GM19463 (cell line): ENCODE measurements at regions not wholly inside any gene's neighbourhood (a gene's known extent, or its start where the extent isn't known, plus 50 kb on each side); places are given as distances from the start of the nearest gene placed in this dataset.

ENCODE experiments used
- ATAC-seq: cut with Tn5 transposase; IDR thresholded peaks from one replicate; pipeline ENCODE4 v1.9.1; 2021; ENCODE audit warnings: mild to moderate bottlenecking, moderate library complexity; ENCODE audit not compliant: unreplicated experiment

DNA sequence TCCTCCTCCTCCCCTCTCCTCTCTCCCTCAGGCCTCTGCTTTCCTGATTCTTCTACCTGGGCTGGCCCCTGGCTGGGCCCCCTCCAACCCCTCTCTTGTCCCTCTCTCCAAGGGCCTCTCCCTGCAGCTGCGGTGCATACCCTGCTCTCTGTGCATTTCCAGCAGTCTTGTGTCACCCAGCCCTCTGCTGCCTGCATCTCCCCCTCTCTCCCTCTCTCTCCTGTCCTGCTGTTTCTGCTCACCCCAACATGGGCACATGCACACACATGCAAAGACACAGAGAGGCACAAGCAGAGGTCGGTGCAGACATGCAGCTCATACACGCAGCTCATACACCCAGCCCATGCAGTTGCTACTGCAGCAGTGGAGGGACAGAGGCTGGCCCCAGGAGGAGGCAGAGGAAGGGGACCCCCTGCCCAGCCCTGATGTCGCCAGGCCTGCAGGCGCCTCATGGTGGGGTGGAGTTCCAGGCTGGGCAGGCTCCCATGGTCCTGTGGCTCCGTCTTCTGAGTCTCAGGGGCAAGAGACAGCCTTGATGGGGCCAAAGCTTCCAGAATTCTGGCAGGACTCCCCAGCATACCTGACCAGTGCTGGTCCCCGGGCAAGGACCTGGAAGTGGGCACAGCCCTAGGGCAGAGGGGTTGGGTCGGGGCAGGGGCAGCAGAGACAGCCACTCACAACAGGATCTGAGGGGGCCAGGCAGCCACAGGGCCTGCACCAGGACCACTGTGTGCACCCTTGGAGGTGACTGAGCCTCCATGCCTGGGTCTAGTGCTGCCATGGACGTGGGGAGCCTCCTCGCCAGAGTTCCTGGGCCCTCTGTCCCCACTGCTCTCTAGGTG, 216.9 kb downstream of the C9orf50 start:
- ATAC-seq: no peak

DNA sequence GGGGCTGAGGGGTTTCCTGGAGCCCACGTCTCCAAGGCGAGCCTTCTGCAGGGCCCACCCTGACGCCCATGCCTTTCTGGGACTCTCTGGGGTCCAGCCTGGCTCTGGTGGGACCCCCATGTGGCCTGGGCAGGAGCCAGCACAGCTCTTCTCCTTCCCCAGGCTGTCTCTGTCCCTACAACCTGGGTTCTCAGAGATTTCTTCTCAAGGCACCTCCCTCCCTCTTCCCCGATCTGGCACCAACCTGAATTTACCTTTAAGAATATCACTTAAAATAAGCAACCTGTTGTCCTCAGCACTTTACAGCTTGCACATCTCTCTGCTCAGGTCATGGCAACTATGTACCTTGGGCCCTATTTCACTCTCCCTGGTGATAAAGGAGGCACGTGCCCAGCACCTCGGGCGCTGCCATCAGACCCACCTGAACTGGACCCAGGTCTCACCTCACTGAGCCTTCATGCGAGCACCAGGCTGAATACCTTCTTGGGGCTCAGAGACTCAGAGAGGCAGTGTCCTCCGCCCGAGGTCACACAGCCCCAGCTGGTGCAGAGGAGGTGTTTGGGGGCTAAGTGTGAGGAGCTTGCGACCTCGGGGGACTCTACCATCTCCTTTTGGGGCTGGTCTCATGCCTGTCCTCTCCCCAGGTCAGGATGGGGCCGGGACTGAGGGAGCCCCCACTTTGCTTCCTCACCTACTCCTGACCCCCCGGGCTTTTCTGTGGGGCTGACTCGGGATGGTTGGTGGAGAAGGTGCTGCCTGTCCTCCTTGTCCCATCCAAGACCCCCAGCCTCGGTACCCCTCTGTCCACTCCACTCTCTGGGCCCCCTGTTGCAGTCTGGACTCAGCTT, 217.7 kb downstream of the C9orf50 start:
- no peak for ATAC-seq

DNA sequence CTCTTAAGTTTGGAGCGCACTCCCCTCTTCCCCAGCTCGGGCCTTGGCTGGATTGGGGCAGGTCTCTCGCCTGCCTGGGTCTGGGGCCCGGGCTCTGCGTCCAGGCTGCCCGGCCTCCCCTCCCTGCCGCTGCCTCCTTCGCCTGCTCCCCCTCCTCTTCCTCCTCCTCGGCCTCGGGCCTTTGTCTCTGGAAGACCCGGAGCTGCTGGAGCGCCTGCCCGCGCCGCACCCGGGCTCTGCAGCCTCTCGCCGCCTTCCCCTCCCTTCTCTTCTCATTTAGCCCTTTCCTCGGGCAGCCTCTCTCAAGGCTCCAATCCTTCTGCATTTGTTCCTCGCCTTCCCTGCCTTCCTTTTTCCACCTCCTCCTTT, 218.5 kb downstream of the C9orf50 start:
- ATAC-seq: no peak

DNA sequence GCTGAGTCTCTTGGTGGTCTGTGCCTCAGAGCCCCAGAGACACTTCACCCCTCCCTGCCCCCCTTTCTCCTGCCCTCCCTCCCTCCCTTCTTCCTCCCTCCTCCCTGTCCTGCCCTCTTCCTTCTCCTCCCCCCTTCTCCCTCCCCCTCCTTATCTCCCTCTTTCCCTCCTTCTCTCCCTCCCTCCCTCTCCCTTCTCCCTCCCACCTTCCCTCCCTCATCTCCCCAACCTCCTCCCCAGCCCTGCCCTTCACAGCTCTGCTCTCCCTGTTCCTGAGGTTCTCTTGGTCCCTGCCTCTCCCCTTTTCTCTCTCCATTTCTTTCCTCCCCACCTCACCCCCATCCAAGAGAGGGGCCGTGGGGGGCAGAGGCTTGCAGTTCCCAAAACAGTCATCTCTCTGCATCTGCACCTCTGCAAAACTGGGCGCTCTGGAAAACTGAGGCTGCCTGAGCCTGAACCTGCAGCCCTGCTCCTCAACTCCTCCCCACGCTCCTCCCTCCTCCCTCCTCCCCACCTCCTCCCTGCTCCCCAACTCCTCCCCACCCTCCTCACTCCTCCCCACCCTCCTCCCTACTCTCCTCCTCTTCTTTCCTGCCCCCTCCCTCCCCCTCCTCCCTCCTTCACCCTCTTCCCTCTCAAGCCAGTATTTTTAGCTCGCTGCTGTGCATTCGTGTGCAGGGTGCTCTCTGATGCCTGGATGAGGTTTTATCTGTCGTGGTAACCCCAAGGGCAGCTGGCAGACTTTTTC, 219.1 kb downstream of the C9orf50 start:
- no peak for ATAC-seq

DNA sequence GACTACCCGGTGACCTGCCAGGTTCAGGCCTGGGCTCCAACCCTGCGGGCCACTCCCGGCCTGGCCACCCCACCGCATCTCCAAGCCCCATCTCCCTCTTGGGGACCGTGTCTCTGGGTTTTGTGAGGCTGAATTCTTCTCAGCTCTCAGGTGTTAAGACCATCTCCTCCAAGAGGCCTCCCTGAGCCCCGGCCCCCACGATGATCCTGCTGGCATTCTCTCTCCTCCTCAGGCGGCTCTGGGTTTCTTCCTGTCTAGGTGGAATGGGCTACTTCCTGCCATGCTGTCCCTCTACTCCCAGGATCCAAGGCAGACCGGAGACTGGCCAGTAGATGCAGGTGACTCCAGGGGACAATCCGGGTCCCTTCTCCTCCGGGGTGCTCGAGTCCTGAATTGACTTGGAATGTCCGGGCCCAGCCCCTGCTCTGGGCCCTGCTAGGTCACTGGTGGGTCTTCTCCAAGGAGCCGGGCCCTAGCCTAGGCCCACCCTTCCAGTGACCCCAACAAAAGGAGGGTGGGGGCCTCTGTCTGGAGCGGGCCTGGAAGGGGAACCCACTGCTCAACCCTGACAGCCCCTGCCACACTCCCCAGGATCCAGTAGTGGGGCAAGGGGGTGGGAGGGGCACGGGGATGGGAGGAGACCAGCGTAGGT, 219.8 kb downstream of the C9orf50 start:
- no peak for ATAC-seq

DNA sequence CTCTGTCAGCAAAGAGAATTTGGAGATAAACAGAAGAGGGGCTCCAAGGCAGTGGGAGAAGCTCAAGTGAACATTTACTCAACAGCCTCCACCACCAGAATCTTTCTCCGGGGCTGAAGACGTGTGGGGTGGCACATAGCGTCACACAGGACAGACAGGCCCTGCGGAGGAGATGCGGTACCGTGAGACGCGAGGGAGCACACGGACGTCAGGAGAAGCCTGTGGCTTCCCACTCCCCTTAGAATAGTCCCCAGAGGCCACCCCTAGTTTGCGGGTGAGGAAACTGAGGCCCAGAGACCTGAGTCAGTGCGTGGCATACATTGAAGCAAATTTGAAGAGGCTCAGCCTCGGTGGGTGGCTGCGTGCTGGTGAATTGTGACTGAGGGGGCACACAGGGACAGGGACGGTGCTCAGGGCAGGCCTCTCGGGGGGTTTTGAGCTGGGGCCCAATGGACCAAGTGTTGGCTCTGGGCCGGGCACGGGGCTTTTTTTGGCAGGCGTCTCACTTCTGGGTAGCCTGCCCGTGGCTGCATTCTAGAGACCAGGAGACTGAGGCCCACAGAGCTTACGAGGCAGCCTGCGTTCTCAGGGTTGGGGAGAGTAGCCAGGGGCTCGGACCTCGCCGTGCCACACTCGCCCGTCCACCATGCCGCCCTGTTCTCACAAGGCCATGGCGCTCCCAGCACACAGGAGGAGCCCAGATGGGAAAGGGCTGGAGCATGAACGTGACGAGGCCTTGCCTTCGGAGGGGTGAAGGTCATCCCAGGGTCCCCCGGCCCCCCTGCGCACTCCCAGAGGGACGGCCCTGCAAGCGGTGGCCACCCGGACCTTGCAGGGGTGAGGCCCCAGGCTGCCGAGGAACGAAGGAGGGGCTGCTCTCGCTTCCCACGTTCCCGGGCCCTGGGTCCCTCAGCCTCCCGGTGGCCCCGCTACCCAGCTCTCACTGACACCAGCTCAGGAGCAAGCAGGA, 220.6 kb downstream of the C9orf50 start:
- no peak for ATAC-seq

DNA sequence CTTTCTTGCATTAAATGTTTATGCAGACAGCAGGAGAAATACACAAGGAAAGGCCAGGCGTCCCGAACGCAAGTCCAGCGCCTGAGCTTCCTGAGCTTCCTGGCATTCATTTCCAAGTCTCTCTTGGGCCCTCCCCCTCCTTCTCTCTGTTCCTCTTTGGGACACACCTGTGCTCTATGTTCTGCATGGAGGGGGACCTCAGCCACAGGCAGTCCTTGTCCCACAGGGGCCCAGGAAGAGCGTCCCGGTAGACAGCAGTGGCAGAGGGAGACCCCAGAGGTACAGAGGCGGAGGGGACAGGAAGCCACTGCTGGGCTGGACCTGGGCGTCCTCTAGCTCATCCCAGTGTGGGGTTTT, 221.3 kb downstream of the C9orf50 start:
- no peak for ATAC-seq

DNA sequence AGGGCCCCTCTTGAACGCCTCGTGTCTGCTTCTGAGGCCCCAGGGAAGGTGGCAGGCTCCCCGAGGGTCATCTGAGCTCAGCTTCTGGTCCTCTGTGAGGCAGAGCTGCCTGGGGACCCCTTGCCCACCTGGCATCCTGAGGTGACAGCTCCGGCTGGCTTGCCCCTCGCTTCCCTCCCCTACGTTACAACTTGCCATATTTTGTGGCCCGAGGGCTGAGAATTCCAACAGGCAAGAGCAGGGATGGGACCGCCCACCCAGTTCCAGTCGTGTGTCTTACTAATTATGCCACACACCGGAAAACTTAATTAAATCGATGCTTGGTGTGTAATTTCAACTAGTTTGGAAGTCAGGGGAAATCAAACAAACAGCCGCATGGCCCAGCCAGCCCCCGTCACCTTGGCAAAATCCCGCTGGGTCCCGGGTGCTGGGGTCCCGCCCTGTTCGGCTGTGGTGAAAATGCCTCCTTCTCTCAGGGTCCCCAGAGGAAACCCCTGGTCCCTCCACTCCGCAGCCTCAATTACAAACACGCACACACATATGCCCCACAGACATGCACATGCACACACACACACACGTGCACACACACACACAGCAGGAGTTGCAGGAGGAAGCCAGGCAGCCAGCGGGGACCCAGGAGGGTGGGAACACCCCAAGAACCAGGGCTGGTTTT, 221.0 kb upstream of the IER5L start:
- no peak for ATAC-seq

DNA sequence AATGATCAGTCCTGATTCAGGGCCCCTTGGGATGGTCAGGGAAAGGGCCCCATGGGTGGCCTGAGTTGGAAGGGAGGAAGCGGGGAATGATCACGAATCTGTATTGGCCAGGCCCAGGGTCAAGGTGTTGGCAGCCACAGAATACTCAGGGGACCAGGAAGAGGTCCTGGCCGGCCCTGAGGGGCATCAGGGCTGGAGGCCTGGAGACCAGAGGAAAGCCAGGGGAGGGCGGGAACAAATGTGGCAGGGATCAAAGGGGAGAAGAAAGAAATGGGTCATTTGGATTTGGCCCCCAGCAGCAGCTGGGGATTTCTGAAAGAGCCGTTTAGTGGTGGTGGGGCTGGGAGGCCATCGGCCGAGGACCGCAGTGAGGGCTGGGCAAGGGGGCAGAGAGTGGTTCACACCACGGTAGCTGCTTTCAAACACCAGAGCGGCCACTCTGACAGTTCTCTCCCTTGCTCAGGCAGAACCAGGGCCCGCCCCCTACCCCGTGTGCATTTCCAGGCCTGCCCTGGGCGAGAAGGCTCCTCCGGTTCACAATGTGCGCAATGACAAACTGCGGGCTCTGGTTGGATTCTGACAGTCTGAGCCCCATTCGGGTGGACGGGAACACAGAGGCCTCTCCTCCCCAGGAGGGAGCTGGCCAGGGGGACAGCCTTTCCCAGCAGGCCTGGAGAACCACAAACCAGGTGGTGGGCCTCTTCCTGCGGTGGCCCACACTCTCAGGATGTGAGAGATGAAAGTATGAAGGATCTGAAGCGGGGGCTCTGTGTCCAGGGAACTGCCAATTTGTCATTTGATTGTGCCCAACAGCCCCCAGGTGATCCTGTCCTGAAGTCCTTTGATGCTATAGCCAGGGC, 220.3 kb upstream of the IER5L start:
- ATAC-seq: no peak

DNA sequence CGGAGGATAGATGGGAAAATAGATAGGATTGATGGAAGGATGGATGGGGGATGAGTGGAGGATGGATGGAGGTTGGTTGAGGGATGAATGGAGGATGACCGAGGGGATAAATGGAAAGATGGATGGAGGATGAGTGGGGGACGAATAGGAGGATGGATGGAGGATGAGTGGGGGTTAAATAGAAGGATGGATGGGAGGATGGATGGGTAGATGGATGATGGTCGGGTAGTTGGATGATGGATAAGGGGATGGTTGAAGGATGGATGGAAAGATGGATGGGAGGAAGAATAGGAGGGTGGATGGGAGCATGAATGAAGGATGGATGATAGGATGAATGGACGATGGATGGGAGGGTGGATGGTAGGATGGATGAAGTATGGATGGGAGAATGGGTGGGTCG, 219.3 kb upstream of the IER5L start:
- ATAC-seq: no peak

DNA sequence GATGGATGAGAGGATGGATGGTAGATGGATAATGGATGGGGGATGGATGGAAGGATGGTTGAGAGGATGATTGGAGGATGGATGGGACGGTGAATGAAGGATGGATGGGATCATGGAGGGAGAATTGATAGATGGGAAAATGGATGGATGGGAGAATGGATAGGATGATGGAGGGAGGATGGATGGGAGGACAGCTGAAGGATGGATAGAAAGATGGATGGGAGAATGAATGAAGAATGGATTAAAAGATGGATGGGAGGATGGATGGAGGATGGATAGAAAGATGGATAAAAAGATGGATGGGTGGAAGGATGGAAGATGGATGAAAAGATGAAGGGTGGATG, 218.3 kb upstream of the IER5L start:
- ATAC-seq: no peak

DNA sequence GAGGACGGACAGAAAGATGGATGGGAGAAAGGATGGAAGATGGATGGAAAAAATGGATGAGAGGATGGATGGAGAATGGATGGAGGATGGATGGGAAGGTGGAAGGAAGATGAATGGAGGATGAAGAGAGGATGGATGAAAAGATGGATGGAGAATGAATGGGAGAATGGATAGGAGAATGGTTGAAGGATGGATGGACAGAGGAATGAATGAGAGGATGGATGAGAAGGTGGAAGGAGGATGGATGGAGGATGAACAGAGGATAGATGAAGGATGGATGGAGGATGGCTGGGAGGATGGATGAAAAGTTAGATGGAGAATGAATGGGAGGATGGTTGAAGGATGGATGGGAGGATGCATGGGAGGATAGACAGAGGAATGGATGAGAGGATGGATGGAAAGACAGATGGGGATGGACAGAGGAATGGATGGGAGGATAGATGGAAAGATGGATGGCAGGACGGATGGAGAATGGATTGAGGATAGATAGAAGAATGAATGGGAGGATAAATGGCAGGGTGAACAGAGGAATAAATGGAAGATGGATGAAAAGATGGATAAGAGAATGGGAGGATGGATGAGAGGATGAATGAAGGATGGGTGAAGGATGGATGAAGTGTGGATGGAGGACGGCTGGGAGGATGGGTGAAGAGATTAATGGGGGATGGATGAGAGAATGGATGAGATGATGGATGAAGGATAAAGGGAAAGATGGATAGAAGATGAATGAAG, 217.7 kb upstream of the IER5L start:
- no peak for ATAC-seq

DNA sequence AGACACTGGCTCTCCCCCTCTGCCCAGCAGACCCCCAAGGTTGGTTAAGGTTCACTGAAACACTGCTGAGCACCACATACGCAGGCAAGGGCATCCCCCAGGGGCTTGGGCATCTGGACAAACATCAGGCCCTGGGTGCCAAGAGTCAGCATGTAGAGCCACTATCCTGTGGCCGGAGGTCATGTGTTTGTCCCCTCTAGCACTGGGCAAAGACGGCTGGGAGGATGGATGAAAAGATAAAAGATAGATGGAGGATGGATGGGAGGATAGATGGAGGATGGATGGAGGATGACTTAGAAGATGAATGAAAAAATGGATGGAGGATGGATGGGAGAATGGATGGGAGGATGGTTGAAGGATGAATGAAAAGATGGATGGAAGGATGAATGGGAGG, 216.8 kb upstream of the IER5L start:
- ATAC-seq: no peak

DNA sequence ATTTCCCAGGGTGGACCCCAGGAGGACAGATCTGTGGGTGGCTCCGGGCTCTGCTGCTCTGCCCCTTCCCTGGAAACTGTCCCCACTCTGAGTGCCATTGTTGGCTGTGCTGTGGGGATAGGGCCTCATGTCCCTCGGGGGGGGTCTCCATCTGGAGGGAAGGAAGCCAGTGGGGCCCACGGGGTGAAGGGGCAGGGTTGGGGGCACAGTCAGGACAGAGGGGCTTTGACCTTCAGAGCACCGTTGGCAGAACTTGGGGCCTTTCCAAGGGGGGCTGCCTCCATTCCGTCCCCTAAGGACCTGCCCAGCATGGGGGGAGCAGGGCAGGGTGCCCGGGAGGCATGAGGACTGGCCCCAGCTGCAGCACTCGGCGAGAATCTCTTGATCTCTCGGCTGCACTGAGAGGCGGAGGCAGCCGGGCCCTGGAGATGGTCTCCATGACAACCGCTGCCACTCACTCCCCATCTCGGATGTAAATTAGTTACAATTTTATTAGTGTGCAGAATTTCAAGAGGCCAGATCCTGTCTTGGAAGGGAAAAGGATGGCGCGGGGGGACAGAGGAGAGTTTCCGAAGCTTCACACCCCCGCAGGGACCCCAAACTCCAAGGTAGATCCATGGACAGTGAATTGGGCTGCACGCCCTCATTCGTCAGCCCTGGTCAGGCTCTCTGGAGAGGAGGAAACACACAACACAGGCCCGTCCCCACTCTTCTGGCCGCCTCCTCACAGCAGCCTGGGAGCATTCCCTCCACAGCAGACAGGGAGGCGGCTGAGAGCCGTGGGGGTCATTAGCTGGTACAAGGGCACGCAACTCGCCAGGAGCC, 216.2 kb upstream of the IER5L start:
- ATAC-seq: no peak

DNA sequence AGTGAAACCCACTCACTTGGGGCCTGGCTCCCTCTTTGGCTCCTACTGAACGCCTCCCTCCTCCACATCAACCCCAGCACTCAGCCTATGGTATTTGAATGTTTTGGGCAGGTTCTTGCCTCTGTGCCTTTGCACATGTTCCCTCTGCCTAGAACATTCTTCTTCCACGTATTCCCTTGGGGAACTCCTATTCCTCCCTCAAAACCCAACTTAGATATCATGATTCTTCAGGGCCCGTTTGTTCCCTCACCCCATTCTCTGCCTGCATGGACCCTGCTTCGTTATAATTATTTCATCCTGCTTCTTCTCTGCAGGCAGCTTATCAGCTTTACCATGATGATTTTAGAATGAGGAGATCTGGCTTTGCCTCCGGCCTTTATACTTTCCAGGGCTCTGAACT, 215.0 kb upstream of the IER5L start:
- ATAC-seq: no peak

DNA sequence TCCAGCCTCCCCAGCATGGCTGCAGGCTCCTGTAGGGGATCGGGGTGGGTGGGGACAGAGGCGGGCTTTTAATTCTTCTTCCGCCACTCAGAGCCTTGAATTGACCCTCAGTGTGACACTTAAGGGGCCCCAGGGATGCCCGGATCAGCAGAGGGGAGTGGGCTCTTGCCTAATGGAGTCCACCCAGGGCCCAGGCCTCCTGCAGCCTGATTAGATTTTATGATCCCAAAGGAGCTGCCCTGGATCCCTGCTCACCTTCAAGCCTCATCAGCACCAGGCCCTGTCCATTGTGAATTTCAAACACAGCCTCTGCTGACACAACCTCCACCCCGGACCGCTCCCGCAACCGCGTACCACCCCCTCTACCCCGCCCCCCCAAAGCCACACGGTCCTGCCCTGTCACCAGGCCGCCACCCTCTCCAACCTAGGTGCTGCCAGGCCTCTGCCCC, 214.1 kb upstream of the IER5L start:
- no peak for ATAC-seq

DNA sequence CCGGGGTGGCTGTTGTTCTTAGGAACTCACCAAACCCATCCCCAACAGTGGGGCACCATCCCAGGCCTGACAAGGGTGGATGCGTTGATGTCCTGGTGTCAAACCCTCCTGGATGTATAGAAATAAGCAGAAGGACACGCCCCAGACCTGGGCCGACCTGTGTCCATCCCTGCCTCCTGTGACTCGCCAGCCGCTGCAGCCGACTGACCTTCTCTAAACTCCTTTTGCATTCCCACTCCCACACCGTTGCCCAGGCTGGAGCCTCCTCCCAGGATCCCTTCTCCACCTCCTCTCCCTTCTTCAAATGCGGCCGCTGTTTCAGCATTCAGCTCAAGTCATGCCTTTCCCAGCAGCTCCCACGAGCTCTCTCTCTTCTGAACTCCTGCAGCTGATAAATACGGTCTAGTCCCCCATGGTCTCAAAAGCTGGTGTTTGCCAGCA, 213.2 kb upstream of the IER5L start:
- ATAC-seq: no peak
